K562 (cell line): ENCODE measurements at regions not wholly inside any gene's neighbourhood (a gene's known extent, or its start where the extent isn't known, plus 50 kb on each side); places are given as distances from the start of the nearest gene placed in this dataset.

Experiments used
- ATAC-seq: fragments of 200-7000 bp; cut with Tn5 transposase; 3 replicates; pipeline ENCODE4 v1.9.1; 2020; ENCODE audit warnings: moderate library complexity
- BruUV-seq: library from RNA; stranded (reverse); fragments of 400-500 nt; replicated peaks from 2 replicates; lab custom pipeline; 2021; lab: Mats Ljungman, UMichigan
- CTCF ChIA-PET: fragments of 300-600 bp; formaldehyde crosslinking; extraction: SDS; loops from one replicate; lab custom pipeline; 2021; ENCODE audit warnings: low intra/inter-chr PET ratio; lab: Yijun Ruan, JAX
- POLR2A ChIA-PET: fragments of 300-600, 350-650 bp; sonication (Branson Sonifier 250); formaldehyde crosslinking; extraction: SDS; loops from one replicate; lab custom pipeline; 2021; ENCODE audit warnings: antibody characterized with exemption, inconsistent platforms; lab: Yijun Ruan, JAX
- DNase-seq, 4 experiments: peaks; one replicate each; pipeline versions ENCODE4 v3.0.0 to v3.0.0-alpha.2; 2011 to 2018; ENCODE audit warnings: low spot score in 3 of 4, mixed read lengths in 3 of 4; ENCODE audit errors: extremely low read depth in 1 of 4
- FAIRE-seq: peaks from 2 replicates; lab custom pipeline; 2011; peaks lifted over from hg19 to GRCh38; lab: Jason Lieb, UNC
- H2AFZ ChIP-seq: 2 replicates; pipeline ENCODE4 v1.6.0; 2011; ENCODE audit warnings: low read depth, low read length, control low read depth, inconsistent platforms
- H3K27ac ChIP-seq: fragments of 200-600 bp; 3 replicates; pipeline ENCODE4 v1.8.0; 2011; ENCODE audit warnings: low read depth, mild to moderate bottlenecking, control low read depth, inconsistent platforms, low read length, moderate library complexity, mixed read lengths; ENCODE audit errors: extremely low read depth
- H3K27me3 ChIP-seq, 2 experiments: fragments of 300-600 bp in 1 of 2; 2 replicates in 1 of 2; 3 replicates in 1 of 2; pipeline versions ENCODE4 v1.6.0 to v1.8.0; 2011; ENCODE audit warnings: inconsistent platforms in 2 of 2, low read length in 2 of 2, mild to moderate bottlenecking in 1 of 2, mixed read lengths in 1 of 2, moderate library complexity in 1 of 2; ENCODE audit not compliant: control insufficient read depth in 2 of 2, insufficient read depth in 2 of 2
- H3K36me3 ChIP-seq: fragments of 300-600 bp; 3 replicates; pipeline ENCODE4 v1.8.0; 2011; ENCODE audit warnings: mild to moderate bottlenecking, low read length, inconsistent platforms; ENCODE audit not compliant: control insufficient read depth, insufficient read depth
- H3K4me1 ChIP-seq, 2 experiments: fragments of 200-600 bp in 1 of 2; replicated peaks in 1 of 2; 2 replicates in 1 of 2; 3 replicates in 1 of 2; pipeline versions ENCODE4 v1.5.1 to v1.8.0; 2011; ENCODE audit warnings: inconsistent platforms in 2 of 2, low read length in 2 of 2, mild to moderate bottlenecking in 1 of 2, mixed read lengths in 1 of 2, moderate library complexity in 1 of 2; ENCODE audit not compliant: control insufficient read depth in 2 of 2, insufficient read depth in 2 of 2
- H3K4me2 ChIP-seq: 2 replicates; pipeline ENCODE4 v1.6.1; 2011; ENCODE audit warnings: low read length, control low read depth, inconsistent platforms, mixed read lengths; ENCODE audit not compliant: insufficient read depth
- H3K4me3 ChIP-seq: fragments of 200-600 bp; sonication (generic), shearing (Covaris generic); 2 replicates; pipeline ENCODE4 v1.5.1; 2016; ENCODE audit warnings: control low read depth, inconsistent platforms
- H3K79me2 ChIP-seq: fragments of 200-600 bp; 3 replicates; pipeline ENCODE4 v1.8.0; 2011; ENCODE audit warnings: low read length, inconsistent platforms; ENCODE audit not compliant: control insufficient read depth, insufficient read depth
- H3K9ac ChIP-seq, 2 experiments: 2 replicates each; pipeline versions ENCODE4 v1.6.0 to v1.6.1; 2011; ENCODE audit warnings: low read depth in 2 of 2, low read length in 2 of 2, control low read depth in 1 of 2, inconsistent platforms in 1 of 2, mild to moderate bottlenecking in 1 of 2, mixed read lengths in 1 of 2; ENCODE audit not compliant: insufficient read depth in 1 of 2
- H3K9me1 ChIP-seq: one replicate; pipeline ENCODE4 v1.6.0; 2011; ENCODE audit warnings: inconsistent platforms, mild to moderate bottlenecking, low read length, moderate library complexity; ENCODE audit not compliant: control insufficient read depth, insufficient read depth
- H3K9me3 ChIP-seq: replicated peaks from 2 replicates; pipeline ENCODE4 v1.5.1; 2011; ENCODE audit warnings: low read depth, low read length, inconsistent platforms; ENCODE audit not compliant: control insufficient read depth, insufficient read depth
- H4K20me1 ChIP-seq: replicated peaks from 2 replicates; pipeline ENCODE4 v1.6.1; 2011; ENCODE audit warnings: low read length, inconsistent platforms, mixed read lengths; ENCODE audit not compliant: control insufficient read depth, insufficient read depth
- KDM1A ChIP-seq, 2 experiments: fragments of 450-650 bp; IDR thresholded peaks; 2 replicates each; pipeline ENCODE4 v1.6.1; 2016; ENCODE audit warnings: mild to moderate bottlenecking in 2 of 2
- SIRT6 ChIP-seq: IDR thresholded peaks from one replicate; pipeline ENCODE4 v1.6.1; 2012; ENCODE audit warnings: low read depth, mild to moderate bottlenecking, control low read depth, inconsistent platforms, low read length, moderate library complexity
- THRAP3 ChIP-seq: fragments of 450-650 bp; IDR thresholded peaks from 2 replicates; pipeline ENCODE4 v1.6.1; 2016; ENCODE audit warnings: mild to moderate bottlenecking, inconsistent platforms, borderline replicate concordance
- ZBTB8A ChIP-seq: fragments of 450-650 bp; IDR thresholded peaks from 2 replicates; pipeline ENCODE4 v1.6.1; 2018; ENCODE audit warnings: mild to moderate bottlenecking, moderate library complexity; ENCODE audit not compliant: partially characterized antibody
- ZFP36 ChIP-seq: fragments of 150-350 bp; IDR thresholded peaks from 2 replicates; pipeline ENCODE4 v1.6.1; 2018; ENCODE audit warnings: low read length, low read depth; ENCODE audit not compliant: partially characterized antibody
- ZNF282 ChIP-seq: sonication (generic); formaldehyde crosslinking; IDR thresholded peaks from 2 replicates; pipeline ENCODE4 v1.8.1; 2023; ENCODE audit warnings: missing genetic modification reagents
- ZNF408 ChIP-seq: fragments of 250-450 bp; sonication (Bioruptor Pico); IDR thresholded peaks from 2 replicates; pipeline ENCODE4 v1.4.0; 2020; ENCODE audit warnings: low read depth, mild to moderate bottlenecking, moderate library complexity
- WGBS: fragments of 100-300 bp; shearing (Covaris generic); methylation state at CpG from one replicate; pipeline ENCODE4 v1.1.6; 2016; ENCODE audit warnings: low coverage, mixed read lengths; ENCODE audit not compliant: insufficient coverage; ENCODE audit errors: missing lambda C conversion rate; 5-methylcytosine and 5-hydroxymethylcytosine counted together
- in situ Hi-C: fragments of 300-500 bp; cut with MboI; formaldehyde crosslinking; loops from 4 replicates; pipeline ENCODE4 v1.15.0; 2018; ENCODE audit warnings: inconsistent platforms, mixed read lengths
- intact Hi-C: fragments of 100-400 bp; cut with micrococcal nuclease; formaldehyde crosslinking; loops from 2 replicates; pipeline ENCODE4 v1.14.2; 2022
- TF ChIP-seq, protein P1 (sequence below), 2 experiments: fragments of 450-650 bp; formaldehyde crosslinking in 1 of 2; IDR thresholded peaks; 2 replicates each; pipeline versions ENCODE4 v1.4.0 to v1.6.1; 2014 to 2020; ENCODE audit warnings: mild to moderate bottlenecking in 2 of 2, borderline replicate concordance in 1 of 2, low read depth in 1 of 2
- TF ChIP-seq, protein P2 (sequence below): sonication (generic); formaldehyde crosslinking; IDR thresholded peaks from 2 replicates; pipeline ENCODE4 v1.8.0; 2022; ENCODE audit warnings: mild to moderate bottlenecking, missing genetic modification reagents

DNA sequence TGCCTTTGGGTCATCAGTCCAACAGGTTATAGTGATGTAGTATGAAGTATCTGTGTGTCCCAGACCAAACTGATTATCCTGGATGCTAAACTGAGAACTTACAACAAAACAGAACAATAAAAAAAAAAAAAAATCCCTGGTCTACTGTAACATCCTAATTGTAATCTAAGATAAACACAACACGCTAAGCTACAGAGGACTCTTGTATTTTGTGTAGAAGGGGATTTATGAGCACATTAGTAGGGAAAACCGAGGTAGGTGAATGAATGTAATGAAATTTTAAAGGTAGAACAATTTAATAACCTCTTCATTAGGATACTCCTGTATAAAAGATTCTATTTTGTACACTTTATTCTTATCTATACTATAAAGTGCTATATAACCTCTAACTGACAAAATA is 424.1 kb downstream of the NDFIP2 start:
- no peaks in the 10 kb centered on the region for H3K9me1 ChIP-seq
- H3K4me3 ChIP-seq, result no peak overlapping the region
- CTCF ChIA-PET, result no interaction called here
- H3K36me3 ChIP-seq, result no peaks in the 10 kb centered on the region
- H3K4me1 ChIP-seq, result no peaks in the 10 kb centered on the region
- BruUV-seq, result no TSS peak
- H4K20me1 ChIP-seq, result no peaks in the 10 kb centered on the region
- ATAC-seq (no peak), DNase-seq (no peak), FAIRE-seq (no peak)
- H3K27ac ChIP-seq, result no peak overlapping the region
- H3K9ac ChIP-seq, result no peak overlapping the region
- intact Hi-C loops, result no loop called here
- POLR2A ChIA-PET, result no interaction called here
- H3K79me2 ChIP-seq, result no peaks in the 10 kb centered on the region
- in situ Hi-C loops, result no loop called here
- H3K4me2 ChIP-seq, result no peak overlapping the region
- no peak overlapping the region for H2AFZ ChIP-seq
- H3K9me3 ChIP-seq, result no peaks in the 10 kb centered on the region
- no peak for TF ChIP-seq THRAP3
- TF ChIP-seq SIRT6, result no peak
- TF ChIP-seq KDM1A (IDR thresholded peaks at IDR 0.05), result no peak
- TF ChIP-seq ZNF282 (CRISPR knock-in tag), result no peak
- TF ChIP-seq ZBTB8A, result no peak
- TF ChIP-seq ZFP36, result no peak
- WGBS, result 0% methylated on average over 2 of the region's 2 CpGs
- H3K27me3 ChIP-seq, result no peaks in the 10 kb centered on the region

DNA sequence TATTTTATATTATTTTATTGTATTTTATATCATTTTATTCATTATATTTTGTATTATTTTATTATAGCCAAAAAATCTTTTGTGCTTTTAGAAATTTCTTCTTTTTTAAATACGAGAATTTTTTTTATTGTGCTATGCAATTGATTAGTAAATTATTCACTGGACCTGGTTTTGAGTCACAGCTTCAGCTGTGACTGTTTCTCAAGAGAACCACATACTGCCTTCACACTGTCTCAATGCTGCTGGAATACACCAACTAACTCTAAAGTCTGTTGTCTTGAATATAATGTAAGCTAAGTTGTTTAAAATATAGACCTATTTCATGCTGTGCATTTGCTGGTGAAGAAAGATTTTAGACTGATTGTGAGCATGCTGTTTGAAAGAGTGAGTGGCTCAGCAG is 423.6 kb downstream of the NDFIP2 start:
- Histone ChIP-seq H3K27me3 (no peaks in the 10 kb centered on the region), H3K9me1 (no peaks in the 10 kb centered on the region), H3K27ac (no peak overlapping the region), H4K20me1 (no peaks in the 10 kb centered on the region), H2AFZ (no peak overlapping the region), H3K9me3 (no peaks in the 10 kb centered on the region), H3K9ac (no peak overlapping the region), H3K4me1 (no peaks in the 10 kb centered on the region), H3K4me3 (no peak overlapping the region), H3K4me2 (no peak overlapping the region), H3K79me2 (no peaks in the 10 kb centered on the region), H3K36me3 (no peaks in the 10 kb centered on the region)
- intact Hi-C loops, result no loop called here
- 0% methylated on average over 1 of the region's 1 CpG for WGBS
- in situ Hi-C loops, result no loop called here
- ChIA-PET CTCF (no interaction called here), POLR2A (no interaction called here)
- no TSS peak for BruUV-seq
- DNase-seq (no peak), ATAC-seq (no peak), FAIRE-seq (no peak)
- TF ChIP-seq, protein P1, sequence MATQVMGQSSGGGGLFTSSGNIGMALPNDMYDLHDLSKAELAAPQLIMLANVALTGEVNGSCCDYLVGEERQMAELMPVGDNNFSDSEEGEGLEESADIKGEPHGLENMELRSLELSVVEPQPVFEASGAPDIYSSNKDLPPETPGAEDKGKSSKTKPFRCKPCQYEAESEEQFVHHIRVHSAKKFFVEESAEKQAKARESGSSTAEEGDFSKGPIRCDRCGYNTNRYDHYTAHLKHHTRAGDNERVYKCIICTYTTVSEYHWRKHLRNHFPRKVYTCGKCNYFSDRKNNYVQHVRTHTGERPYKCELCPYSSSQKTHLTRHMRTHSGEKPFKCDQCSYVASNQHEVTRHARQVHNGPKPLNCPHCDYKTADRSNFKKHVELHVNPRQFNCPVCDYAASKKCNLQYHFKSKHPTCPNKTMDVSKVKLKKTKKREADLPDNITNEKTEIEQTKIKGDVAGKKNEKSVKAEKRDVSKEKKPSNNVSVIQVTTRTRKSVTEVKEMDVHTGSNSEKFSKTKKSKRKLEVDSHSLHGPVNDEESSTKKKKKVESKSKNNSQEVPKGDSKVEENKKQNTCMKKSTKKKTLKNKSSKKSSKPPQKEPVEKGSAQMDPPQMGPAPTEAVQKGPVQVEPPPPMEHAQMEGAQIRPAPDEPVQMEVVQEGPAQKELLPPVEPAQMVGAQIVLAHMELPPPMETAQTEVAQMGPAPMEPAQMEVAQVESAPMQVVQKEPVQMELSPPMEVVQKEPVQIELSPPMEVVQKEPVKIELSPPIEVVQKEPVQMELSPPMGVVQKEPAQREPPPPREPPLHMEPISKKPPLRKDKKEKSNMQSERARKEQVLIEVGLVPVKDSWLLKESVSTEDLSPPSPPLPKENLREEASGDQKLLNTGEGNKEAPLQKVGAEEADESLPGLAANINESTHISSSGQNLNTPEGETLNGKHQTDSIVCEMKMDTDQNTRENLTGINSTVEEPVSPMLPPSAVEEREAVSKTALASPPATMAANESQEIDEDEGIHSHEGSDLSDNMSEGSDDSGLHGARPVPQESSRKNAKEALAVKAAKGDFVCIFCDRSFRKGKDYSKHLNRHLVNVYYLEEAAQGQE (IDR thresholded peaks at IDR 0.05; ENCODE audit: borderline replicate concordance), result no peak
- TF ChIP-seq, protein P1 (CRISPR knock-in tag; IDR thresholded peaks at IDR 0.05; ENCODE audit: low read depth), result no peak
- TF ChIP-seq, protein P2, sequence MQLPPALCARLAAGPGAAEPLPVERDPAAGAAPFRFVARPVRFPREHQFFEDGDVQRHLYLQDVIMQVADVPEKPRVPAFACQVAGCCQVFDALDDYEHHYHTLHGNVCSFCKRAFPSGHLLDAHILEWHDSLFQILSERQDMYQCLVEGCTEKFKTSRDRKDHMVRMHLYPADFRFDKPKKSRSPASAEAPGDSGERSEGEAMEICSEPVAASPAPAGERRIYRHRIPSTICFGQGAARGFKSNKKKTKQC (CRISPR knock-in tag), result no peak
- TF ChIP-seq ZNF408 (CRISPR knock-in tag), result no peak
